Transverse colon (tissue), 4 donors: ENCODE measurements at regions not wholly inside any gene's neighbourhood (a gene's known extent, or its start where the extent isn't known, plus 50 kb on each side); places are given as distances from the start of the nearest gene placed in this dataset.

Experiments
- DNase-seq: peaks from one replicate; pipeline ENCODE4 v3.0.0-alpha.2; 2019
- H3K27ac ChIP-seq, 4 donors: fragments of 200-600 bp; sonication (generic); 2 replicates each; pipeline ENCODE4 v1.5.1; 2016 to 2018; ENCODE audit warnings: inconsistent platforms in 4 of 4
- H3K27me3 ChIP-seq: fragments of 200-600 bp; sonication (generic); 2 replicates; pipeline ENCODE4 v1.5.1; 2017; ENCODE audit warnings: inconsistent platforms
- H3K36me3 ChIP-seq, 4 donors: fragments of 200-600 bp; sonication (generic); 2 replicates each; pipeline ENCODE4 v1.5.1; 2017 to 2019; ENCODE audit warnings: inconsistent platforms in 4 of 4
- H3K4me1 ChIP-seq, 4 donors: fragments of 200-600 bp; sonication (generic); 2 replicates each; pipeline ENCODE4 v1.5.1; 2017 to 2020; ENCODE audit warnings: inconsistent platforms in 4 of 4
- H3K4me3 ChIP-seq, 4 donors: fragments of 200-600 bp; sonication (generic); 1 replicate in 1 of 4; 2 replicates in 3 of 4; pipeline versions ENCODE4 v1.5.1 to v1.6.1; 2017 to 2019; ENCODE audit warnings: inconsistent platforms in 4 of 4
- H3K9me3 ChIP-seq, 2 donors: fragments of 200-600 bp; sonication (generic); 2 replicates each; pipeline ENCODE4 v1.5.1; 2017 to 2019; ENCODE audit warnings: inconsistent platforms in 2 of 2
- CTCF ChIP-seq, 5 experiments: fragments of 200-600 bp in 3 of 5; fragments of 450-650 bp in 2 of 5; sonication (generic) in 3 of 5; IDR thresholded peaks; 1 replicate in 2 of 5; 2 replicates in 3 of 5; pipeline ENCODE4 v1.5.1; 2016 to 2017; ENCODE audit warnings: antibody characterized with exemption in 5 of 5, inconsistent platforms in 3 of 5, mild to moderate bottlenecking in 2 of 5, moderate library complexity in 1 of 5
- EP300 ChIP-seq: sonication (generic); formaldehyde crosslinking; IDR thresholded peaks from one replicate; pipeline ENCODE4 v1.6.1; 2017; ENCODE audit warnings: antibody characterized with exemption, low read depth
- POLR2A ChIP-seq: fragments of 450-650 bp; IDR thresholded peaks from one replicate; pipeline ENCODE4 v1.6.1; 2016; ENCODE audit warnings: antibody characterized with exemption, mild to moderate bottlenecking, moderate library complexity
- POLR2AphosphoS5 ChIP-seq, 3 donors: sonication (generic); formaldehyde crosslinking; IDR thresholded peaks; one replicate each; pipeline ENCODE4 v1.6.1; 2016; ENCODE audit warnings: antibody characterized with exemption in 3 of 3
- WGBS, 2 donors: methylation state at CpG; one replicate each; pipeline ENCODE4 v1.1.5; 2018; ENCODE audit warnings: low coverage in 1 of 2; 5-methylcytosine and 5-hydroxymethylcytosine counted together
- in situ Hi-C, 4 donors: fragments of 200-750 bp; cut with MboI; loops; one replicate each; pipeline versions ENCODE4 v1.15.0 to v1.15.1; 2017; ENCODE audit warnings: low sequenced_read_pairs in 3 of 4, low pct_ligation_motif_present in 1 of 4, low pct_unique_long_range_greater_than_20kb in 1 of 4
- intact Hi-C: fragments of 100-400 bp; cut with DNase I; formaldehyde crosslinking; loops from one replicate; pipeline ENCODE4 v1.15.1; 2023; ENCODE audit warnings: low total_unique reads

GRCh38 chr9:73866451-73866850, 630.7 kb upstream of the RORB start:
- WGBS, 2 donors, result 85 to 86% methylated on average over 4 of the region's 4 CpGs
- no peaks in the 10 kb centered on the region for H3K4me1 ChIP-seq
- H3K36me3 ChIP-seq, result no peaks in the 10 kb centered on the region
- intact Hi-C loops (no loop called here), in situ Hi-C loops (no loop called here)
- no peak overlapping the region for H3K27ac ChIP-seq
- H3K27me3 ChIP-seq, result no peaks in the 10 kb centered on the region
- H3K9me3 ChIP-seq, result no peaks in the 10 kb centered on the region
- no peak for TF ChIP-seq POLR2AphosphoS5 (IDR thresholded peaks at IDR 0.05)
- no peak for TF ChIP-seq CTCF (IDR thresholded peaks at IDR 0.05)
- TF ChIP-seq POLR2A, result no peak
- TF ChIP-seq EP300, result no peak
- DNase-seq, result no peak
- no peak overlapping the region for H3K4me3 ChIP-seq

GRCh38 chr9:73869264-73869663, 627.9 kb upstream of the RORB start:
- 30 to 43% methylated on average over 3 of the region's 3 CpGs for WGBS, 2 donors
- TF ChIP-seq POLR2A (no peak), POLR2AphosphoS5 (IDR thresholded peaks at IDR 0.05) (no peak), CTCF (IDR thresholded peaks at IDR 0.05) (no peak), EP300 (no peak)
- no peak overlapping the region for H3K4me3 ChIP-seq
- in situ Hi-C loops (no loop called here), intact Hi-C loops (no loop called here)
- no peaks in the 10 kb centered on the region for H3K27me3 ChIP-seq
- H3K36me3 ChIP-seq, result no peaks in the 10 kb centered on the region
- no peaks in the 10 kb centered on the region for H3K9me3 ChIP-seq
- DNase-seq, result peak; percentile 7
- H3K27ac ChIP-seq, result no peak overlapping the region
- no peaks in the 10 kb centered on the region for H3K4me1 ChIP-seq

DNA sequence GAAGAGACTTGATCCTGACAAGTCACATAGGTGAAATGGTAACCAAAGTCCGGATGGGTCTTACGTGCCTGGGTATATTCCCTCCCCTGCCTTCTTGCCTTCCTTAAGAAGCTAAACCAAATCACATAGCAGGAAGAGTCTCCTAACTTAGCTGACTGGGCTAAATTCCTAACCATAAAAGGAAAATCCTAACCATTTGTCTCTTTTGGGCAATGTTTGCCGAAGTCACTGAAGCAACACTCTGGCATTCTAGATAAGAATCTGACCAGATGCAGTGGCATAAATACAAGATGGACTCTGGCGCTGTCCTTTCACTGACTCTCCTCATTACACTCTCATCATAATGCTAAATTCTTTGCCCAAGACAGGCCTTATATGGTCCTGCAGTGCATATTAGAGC, 625.5 kb upstream of the RORB start:
- intact Hi-C loops, result no loop called here
- WGBS, 2 donors, result 81 to 82% methylated on average over 2 to 4 of the region's 4 CpGs
- Histone ChIP-seq H3K27ac (no peak overlapping the region), H3K4me1 (no peaks in the 10 kb centered on the region), H3K9me3 (no peaks in the 10 kb centered on the region), H3K27me3 (no peaks in the 10 kb centered on the region), H3K4me3 (no peak overlapping the region), H3K36me3 (no peaks in the 10 kb centered on the region)
- DNase-seq, result no peak
- TF ChIP-seq EP300, result no peak
- no peak for TF ChIP-seq CTCF (IDR thresholded peaks at IDR 0.05)
- no peak for TF ChIP-seq POLR2A
- in situ Hi-C loops, result no loop called here

GRCh38 chr9:73872701-73873100, 624.4 kb upstream of the RORB start:
- H3K9me3 ChIP-seq, result no peaks in the 10 kb centered on the region
- H3K36me3 ChIP-seq, result no peaks in the 10 kb centered on the region
- intact Hi-C loops (no loop called here), in situ Hi-C loops (no loop called here)
- H3K27ac ChIP-seq, result no peak overlapping the region
- no peak for DNase-seq
- no peaks in the 10 kb centered on the region for H3K4me1 ChIP-seq
- no peak overlapping the region for H3K4me3 ChIP-seq
- no peaks in the 10 kb centered on the region for H3K27me3 ChIP-seq
- WGBS, 2 donors, result 68 to 74% methylated on average over 6 of the region's 6 CpGs
- TF ChIP-seq POLR2AphosphoS5 (IDR thresholded peaks at IDR 0.05) (no peak), EP300 (no peak), POLR2A (no peak), CTCF (IDR thresholded peaks at IDR 0.05) (no peak)
